ENCODE measurements at regions not wholly inside any gene's neighbourhood (a gene's known extent, or its start where the extent isn't known, plus 50 kb on each side); places are given as distances from the start of the nearest gene placed in this dataset.
"Not testable (repeated sequence)": the region's sequence is repeated elsewhere in the genome, so short reads cannot be mapped to it uniquely, and the experiment has no call there.

GRCh38 chr4:49510238-49510637 is 524.2 kb downstream of the CWH43 start:
- DNase-seq (ENCODE audit: low spot score); H3K4me3 ChIP-seq; H3K27ac ChIP-seq: not testable (repeated sequence)

GRCh38 chr4:49511353-49511752 is 525.3 kb downstream of the CWH43 start:
- DNase-seq (ENCODE audit: low spot score); H3K27ac ChIP-seq; H3K4me3 ChIP-seq: not testable (repeated sequence)

GRCh38 chr4:49511881-49512491 is 525.9 kb downstream of the CWH43 start:
- not testable (repeated sequence) for H3K27ac ChIP-seq, H3K4me3 ChIP-seq
- DNase-seq (ENCODE audit: low spot score): peak; percentile 40

DNA sequence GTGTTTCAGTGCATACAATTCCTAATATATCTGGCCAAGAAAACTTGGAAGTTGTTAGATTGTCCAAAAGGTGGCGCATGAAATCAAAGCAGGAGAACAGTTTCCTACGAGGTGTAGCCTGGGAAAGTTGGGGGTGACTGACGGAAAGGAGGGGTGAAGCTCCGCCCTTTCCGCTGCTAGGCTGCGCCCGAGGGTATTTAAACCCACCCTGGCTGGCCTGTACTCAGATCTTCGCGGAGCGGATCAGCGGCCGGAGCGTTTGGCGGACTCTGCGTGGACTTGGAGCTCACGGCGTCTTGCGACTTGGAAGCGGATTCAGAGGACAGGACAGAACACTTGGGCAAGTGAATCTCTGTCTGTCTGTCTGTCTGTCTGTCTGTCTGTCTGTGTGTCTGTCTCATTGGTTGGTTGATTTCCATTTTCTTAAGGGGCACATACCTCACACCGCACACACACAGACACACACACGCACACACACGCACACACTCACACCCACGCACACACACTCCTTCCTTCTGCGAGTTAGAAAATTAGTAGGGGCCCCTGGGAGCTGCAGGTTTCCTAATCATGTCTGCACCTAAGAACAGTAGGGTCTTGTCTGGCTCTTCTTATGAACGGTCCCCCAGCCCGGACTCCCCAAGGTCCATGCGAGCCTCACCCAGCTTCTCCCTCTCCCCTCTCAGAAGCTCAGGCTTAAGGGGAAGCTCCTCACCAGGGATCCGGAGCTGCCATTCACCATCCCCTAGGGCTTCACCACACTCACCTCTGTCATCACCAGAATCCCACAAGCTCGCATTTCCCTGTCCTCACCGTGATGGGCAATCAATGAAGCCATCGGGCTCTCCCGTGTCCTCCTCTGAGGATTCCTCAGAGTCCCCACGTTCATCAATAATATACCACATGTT is 526.8 kb downstream of the CWH43 start:
- not testable (repeated sequence) for H3K27ac ChIP-seq
- DNase-seq (ENCODE audit: low spot score): peak; percentile 47

DNA sequence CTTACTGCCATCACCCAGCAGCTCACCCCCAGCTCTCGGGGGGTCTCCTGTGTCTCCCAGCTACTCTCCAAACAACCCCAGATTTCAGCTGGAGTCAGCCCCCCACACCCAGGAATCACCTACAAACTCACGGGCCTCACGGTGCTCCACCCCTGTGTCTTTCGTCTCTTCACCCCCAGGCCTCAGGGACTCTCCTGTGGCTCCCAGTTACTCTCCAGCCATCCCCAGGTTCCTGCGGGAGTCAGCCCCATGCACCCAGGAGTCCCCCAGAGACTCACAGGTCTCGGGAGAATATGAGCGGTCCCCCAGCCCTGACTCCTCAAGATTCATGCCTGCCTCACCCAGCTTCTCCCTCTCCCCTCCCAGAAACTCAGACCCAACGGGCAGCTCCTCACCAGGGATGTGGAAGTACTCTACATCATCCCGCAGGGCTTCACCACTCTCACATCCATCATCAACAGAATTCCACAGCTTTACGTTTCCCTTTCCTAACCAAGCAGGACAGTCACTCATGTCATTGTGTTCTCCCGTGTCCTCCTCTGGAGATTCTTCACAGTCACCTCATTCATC is 527.6 kb downstream of the CWH43 start:
- DNase-seq (ENCODE audit: low spot score); H3K27ac ChIP-seq; H3K4me3 ChIP-seq: not testable (repeated sequence)

More for the DNA sequence above, 526.8 kb downstream of the CWH43 start:
- not testable (repeated sequence) for H3K4me3 ChIP-seq

DNA sequence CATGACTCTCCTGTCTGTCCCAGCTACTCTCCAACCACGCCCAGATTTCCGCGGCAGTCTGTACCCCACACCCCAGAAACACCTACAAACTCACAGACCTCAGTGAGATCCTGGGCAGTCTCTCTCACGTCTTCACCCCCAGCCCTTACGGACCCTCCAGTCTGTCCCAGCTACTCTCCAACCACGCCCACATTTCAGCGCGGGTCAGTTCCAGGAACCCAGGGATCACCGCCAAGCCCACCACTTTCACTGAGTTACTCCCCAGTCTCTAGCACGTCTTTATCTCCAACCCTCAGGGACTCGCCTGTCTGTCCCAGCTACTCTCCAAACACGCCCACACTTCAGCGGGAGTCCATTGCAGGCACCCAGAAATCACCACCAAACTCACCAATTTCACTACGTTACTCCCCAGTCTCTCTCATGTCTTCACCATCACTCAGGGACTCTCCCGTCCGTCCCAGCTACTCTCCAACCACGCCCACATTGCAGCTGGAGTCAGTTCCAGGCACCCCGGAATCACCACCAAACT is 528.2 kb downstream of the CWH43 start:
- H3K27ac ChIP-seq, H3K4me3 ChIP-seq: not testable (repeated sequence)
- peak; percentile 72 for DNase-seq (ENCODE audit: low spot score)

- not testable (repeated sequence) for H3K27ac ChIP-seq; H3K4me3 ChIP-seq; DNase-seq (ENCODE audit: low spot score)
These were observed 528.8 kb downstream of the CWH43 start for GRCh38 chr4:49514841-49515240.

- DNase-seq (ENCODE audit: low spot score): peak; percentile 62
- H3K27ac ChIP-seq, H3K4me3 ChIP-seq: not testable (repeated sequence)
These were observed 529.2 kb downstream of the CWH43 start for GRCh38 chr4:49515241-49515640.

GRCh38 chr4:49516096-49516495 is 530.0 kb downstream of the CWH43 start:
- not testable (repeated sequence) for DNase-seq (ENCODE audit: low spot score); H3K27ac ChIP-seq; H3K4me3 ChIP-seq

DNA sequence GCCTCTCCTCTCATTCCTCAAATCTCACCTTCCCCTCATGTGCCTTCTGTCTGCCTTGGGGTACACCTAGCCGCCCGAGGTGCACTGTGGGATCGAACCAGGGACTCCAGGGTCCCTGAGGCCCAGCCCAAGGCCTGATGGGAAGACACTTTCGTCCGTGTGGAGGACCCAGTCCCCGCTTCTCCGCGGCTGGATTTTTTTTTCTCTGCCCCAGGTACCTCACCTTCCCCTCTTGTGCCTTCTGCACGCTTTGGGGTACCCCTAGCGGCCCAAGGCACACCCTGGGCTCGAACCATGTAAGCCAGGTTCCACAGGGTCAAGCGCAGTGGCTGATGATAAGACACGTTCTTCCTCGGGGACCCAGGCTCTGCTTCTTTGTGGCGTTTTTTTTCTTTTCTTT is 530.7 kb downstream of the CWH43 start:
- DNase-seq (ENCODE audit: low spot score): peak; percentile 41
- H3K4me3 ChIP-seq: no peak overlapping the region
- TF ChIP-seq, protein P1, sequence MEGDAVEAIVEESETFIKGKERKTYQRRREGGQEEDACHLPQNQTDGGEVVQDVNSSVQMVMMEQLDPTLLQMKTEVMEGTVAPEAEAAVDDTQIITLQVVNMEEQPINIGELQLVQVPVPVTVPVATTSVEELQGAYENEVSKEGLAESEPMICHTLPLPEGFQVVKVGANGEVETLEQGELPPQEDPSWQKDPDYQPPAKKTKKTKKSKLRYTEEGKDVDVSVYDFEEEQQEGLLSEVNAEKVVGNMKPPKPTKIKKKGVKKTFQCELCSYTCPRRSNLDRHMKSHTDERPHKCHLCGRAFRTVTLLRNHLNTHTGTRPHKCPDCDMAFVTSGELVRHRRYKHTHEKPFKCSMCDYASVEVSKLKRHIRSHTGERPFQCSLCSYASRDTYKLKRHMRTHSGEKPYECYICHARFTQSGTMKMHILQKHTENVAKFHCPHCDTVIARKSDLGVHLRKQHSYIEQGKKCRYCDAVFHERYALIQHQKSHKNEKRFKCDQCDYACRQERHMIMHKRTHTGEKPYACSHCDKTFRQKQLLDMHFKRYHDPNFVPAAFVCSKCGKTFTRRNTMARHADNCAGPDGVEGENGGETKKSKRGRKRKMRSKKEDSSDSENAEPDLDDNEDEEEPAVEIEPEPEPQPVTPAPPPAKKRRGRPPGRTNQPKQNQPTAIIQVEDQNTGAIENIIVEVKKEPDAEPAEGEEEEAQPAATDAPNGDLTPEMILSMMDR (IDR thresholded peaks at IDR 0.05): no peak
- no peak overlapping the region for H3K27ac ChIP-seq

DNA sequence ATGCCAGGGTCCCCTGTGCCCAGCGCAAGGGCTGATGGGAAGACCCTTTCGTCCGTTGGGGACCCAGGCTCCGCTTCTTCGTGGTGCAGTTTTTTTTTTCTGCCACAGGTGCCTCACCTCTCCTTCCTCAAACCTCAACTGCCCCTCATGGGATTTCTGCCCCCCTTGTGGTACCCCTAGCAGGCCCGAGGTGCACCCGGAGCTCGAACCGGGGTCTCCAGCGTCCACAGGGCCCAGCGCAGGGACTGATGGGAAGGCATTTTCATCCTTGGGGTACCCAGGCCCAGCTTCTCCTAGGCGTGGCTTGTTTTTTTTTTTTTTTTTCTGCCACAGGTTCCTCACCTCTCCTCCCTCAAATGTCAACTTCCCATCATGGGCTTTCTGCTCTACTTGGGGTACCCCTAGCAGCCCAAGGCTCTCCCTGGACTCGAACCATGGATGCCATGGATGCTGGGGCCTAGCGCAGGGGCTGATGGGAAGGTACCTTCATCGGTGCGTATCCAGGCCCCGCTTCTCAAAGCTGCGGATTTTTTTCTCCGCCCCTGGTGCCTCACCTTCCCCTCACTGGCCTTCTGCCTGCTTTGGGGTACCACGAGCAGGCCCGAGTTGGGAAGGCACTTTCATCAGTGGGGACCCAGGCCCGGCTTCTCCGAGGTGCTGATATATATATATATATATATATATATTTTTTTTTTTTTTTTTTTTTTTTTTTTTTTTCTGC is 531.6 kb downstream of the CWH43 start:
- H3K27ac ChIP-seq; DNase-seq (ENCODE audit: low spot score): not testable (repeated sequence)

GRCh38 chr4:49519150-49520035 is 533.3 kb downstream of the CWH43 start:
- H3K4me3 ChIP-seq; H3K27ac ChIP-seq; DNase-seq (ENCODE audit: low spot score): not testable (repeated sequence)

More for the DNA sequence above, 531.6 kb downstream of the CWH43 start:
- H3K4me3 ChIP-seq: not testable (repeated sequence)

DNA sequence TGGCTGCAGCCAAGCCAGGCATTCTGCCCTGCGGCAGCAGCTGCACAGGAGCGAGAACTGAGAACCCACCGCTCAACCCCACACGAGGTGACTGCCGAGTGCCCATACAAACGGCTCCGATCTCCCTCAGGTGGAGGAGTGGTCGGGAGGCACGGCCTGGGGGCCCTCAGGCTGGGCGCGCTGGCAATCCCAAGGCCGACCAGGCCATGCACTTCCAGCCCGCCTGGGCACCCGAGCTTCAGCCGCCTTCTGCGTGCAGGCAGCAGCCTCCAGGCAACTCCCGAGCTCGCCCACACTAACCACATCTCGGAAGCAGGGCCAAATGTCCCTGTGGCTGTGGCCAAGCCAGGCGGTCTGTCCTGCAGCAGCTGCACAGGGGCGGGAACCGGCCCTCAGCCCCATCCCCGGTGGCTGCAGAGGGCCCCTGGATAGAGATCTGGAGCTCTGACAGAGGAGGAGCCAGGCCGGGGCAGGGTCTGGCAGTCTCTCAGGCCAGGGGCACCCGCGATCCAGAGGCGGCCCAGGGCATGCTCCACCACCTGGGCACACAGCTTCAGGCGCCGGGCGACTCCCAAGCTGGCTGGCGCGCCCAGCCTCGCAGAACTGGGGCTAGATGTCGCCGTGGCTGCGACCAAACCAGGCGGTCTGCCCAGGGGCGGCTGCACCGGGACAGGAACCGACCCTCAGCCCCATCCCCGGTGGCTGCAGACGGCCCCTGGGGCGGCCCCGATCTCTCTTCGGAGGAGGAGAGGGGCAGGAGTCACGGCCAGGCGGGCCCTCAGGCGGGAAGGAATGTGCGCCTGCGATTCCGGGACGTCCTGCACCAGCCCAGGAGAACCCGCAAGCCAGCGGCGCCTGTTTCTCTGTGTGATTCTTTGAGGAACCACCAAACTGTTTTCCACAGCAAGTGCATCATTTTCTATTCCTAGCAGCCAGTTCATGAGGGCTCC is 538.0 kb downstream of the CWH43 start:
- H3K4me3 ChIP-seq; DNase-seq (ENCODE audit: low spot score); H3K27ac ChIP-seq: not testable (repeated sequence)

GRCh38 chr4:49558916-49559676 is 573.0 kb downstream of the CWH43 start:
- not testable (repeated sequence) for H3K4me3 ChIP-seq; H3K27ac ChIP-seq; DNase-seq (ENCODE audit: low spot score)

All from coronary artery (tissue), 2 donors.